Uterus (tissue), 3 donors: ENCODE measurements at regions not wholly inside any gene's neighbourhood (a gene's known extent, or its start where the extent isn't known, plus 50 kb on each side); places are given as distances from the start of the nearest gene placed in this dataset.
"Not testable (repeated sequence)": the region's sequence is repeated elsewhere in the genome, so short reads cannot be mapped to it uniquely, and the experiment has no call there.

Experiments
- DNase-seq, 2 donors: peaks; one replicate each; pipeline ENCODE4 v3.0.0-alpha.2; 2019 to 2020
- H3K27ac ChIP-seq, 2 donors: fragments of 200-600 bp; sonication (generic); 1 replicate in 1 of 2; 2 replicates in 1 of 2; pipeline ENCODE4 v1.5.1; 2016 to 2018
- H3K27me3 ChIP-seq, 2 donors: fragments of 200-600 bp; sonication (generic); one replicate each; pipeline ENCODE4 v1.5.1; 2018 to 2019; ENCODE audit warnings: control low read depth in 1 of 2
- H3K36me3 ChIP-seq, 2 donors: fragments of 200-600 bp; sonication (generic); one replicate each; pipeline ENCODE4 v1.5.1; 2019; ENCODE audit warnings: control low read depth in 1 of 2
- H3K4me1 ChIP-seq, 2 donors: fragments of 200-600 bp; sonication (generic); one replicate each; pipeline ENCODE4 v1.5.1; 2018 to 2019; ENCODE audit warnings: control low read depth in 1 of 2
- H3K4me3 ChIP-seq, 2 donors: fragments of 200-600 bp; sonication (generic); 1 replicate in 1 of 2; 2 replicates in 1 of 2; pipeline ENCODE4 v1.5.1; 2018 to 2019; ENCODE audit warnings: mild to moderate bottlenecking in 1 of 2
- H3K9me3 ChIP-seq, 2 donors: fragments of 200-600 bp; sonication (generic); one replicate each; pipeline ENCODE4 v1.5.1; 2019; ENCODE audit warnings: control low read depth in 1 of 2
- POLR2A ChIP-seq, 2 donors: fragments of 450-650 bp; IDR thresholded peaks; one replicate each; pipeline ENCODE4 v1.6.1; 2016; ENCODE audit warnings: antibody characterized with exemption in 2 of 2, mild to moderate bottlenecking in 1 of 2, moderate library complexity in 1 of 2
- intact Hi-C: fragments of 100-400 bp; cut with DNase I; formaldehyde crosslinking; loops from one replicate; pipeline ENCODE4 v1.15.1; 2023; ENCODE audit warnings: low total_unique reads
- TF ChIP-seq, protein P1 (sequence below), 4 experiments: fragments of 200-600 bp in 2 of 4; fragments of 450-650 bp in 2 of 4; sonication (generic) in 2 of 4; IDR thresholded peaks; one replicate each; pipeline ENCODE4 v1.5.1; 2016 to 2019; ENCODE audit warnings: antibody characterized with exemption in 4 of 4, mild to moderate bottlenecking in 2 of 4, moderate library complexity in 1 of 4
- donor health status: DM: yes; HTN: yes; CAD: no.

GRCh38 chr1:106378261-106378660 lies 678.2 kb upstream of the PRMT6 start:
- H3K9me3 ChIP-seq, result no peaks in the 10 kb centered on the region
- H3K36me3 ChIP-seq, result no peaks in the 10 kb centered on the region
- intact Hi-C loops, result no loop called here
- no peaks in the 10 kb centered on the region for H3K4me1 ChIP-seq
- H3K4me3 ChIP-seq, result no peak overlapping the region
- H3K27me3 ChIP-seq, result no peaks in the 10 kb centered on the region
- no peak for DNase-seq
- TF ChIP-seq, protein P1, sequence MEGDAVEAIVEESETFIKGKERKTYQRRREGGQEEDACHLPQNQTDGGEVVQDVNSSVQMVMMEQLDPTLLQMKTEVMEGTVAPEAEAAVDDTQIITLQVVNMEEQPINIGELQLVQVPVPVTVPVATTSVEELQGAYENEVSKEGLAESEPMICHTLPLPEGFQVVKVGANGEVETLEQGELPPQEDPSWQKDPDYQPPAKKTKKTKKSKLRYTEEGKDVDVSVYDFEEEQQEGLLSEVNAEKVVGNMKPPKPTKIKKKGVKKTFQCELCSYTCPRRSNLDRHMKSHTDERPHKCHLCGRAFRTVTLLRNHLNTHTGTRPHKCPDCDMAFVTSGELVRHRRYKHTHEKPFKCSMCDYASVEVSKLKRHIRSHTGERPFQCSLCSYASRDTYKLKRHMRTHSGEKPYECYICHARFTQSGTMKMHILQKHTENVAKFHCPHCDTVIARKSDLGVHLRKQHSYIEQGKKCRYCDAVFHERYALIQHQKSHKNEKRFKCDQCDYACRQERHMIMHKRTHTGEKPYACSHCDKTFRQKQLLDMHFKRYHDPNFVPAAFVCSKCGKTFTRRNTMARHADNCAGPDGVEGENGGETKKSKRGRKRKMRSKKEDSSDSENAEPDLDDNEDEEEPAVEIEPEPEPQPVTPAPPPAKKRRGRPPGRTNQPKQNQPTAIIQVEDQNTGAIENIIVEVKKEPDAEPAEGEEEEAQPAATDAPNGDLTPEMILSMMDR (IDR thresholded peaks at IDR 0.05), result no peak
- TF ChIP-seq POLR2A (IDR thresholded peaks at IDR 0.05), result no peak
- H3K27ac ChIP-seq, result no peak overlapping the region

- no peaks in the 10 kb centered on the region for H3K27me3 ChIP-seq
- no peak for TF ChIP-seq POLR2A (IDR thresholded peaks at IDR 0.05)
- TF ChIP-seq, protein P1 (IDR thresholded peaks at IDR 0.05), result no peak
Measured at GRCh38 chr1:106380772-106381171, 675.7 kb upstream of the PRMT6 start.

DNA sequence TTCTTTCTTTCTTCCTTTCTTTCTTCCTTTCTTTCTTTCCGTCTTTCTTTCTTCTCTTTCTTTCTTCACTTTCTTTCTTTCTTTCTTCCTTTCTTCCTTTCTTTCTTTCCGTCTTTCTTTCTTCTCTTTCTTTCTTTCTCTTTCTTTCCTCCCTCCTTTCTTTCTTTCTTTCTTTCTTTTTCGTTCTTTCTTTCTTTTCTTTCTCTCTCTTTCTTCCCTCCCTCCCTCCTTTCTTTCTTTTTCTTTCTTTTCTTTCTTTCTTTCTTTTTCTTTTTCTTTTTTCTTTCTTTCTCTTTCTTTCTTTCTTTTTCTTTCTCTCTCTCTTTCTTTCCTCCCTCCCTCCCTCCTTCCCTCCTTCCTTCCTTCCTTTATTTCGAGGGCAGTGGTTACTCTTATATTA lies 667.3 kb upstream of the PRMT6 start:
- H3K27me3 ChIP-seq, DNase-seq, H3K4me1 ChIP-seq, H3K4me3 ChIP-seq, H3K9me3 ChIP-seq, H3K27ac ChIP-seq, H3K36me3 ChIP-seq, intact Hi-C loops: not testable (repeated sequence)

More at GRCh38 chr1:106380772-106381171, 675.7 kb upstream of the PRMT6 start:
- Histone ChIP-seq H3K4me3 (no peak overlapping the region), H3K27ac (no peak overlapping the region), H3K36me3 (no peaks in the 10 kb centered on the region), H3K4me1 (no peaks in the 10 kb centered on the region), H3K9me3 (no peaks in the 10 kb centered on the region)
- no peak for DNase-seq
- intact Hi-C loops, result no loop called here

- Histone ChIP-seq H3K4me3 (no peak overlapping the region), H3K36me3 (no peaks in the 10 kb centered on the region), H3K4me1 (no peaks in the 10 kb centered on the region), H3K27ac (no peak overlapping the region), H3K27me3 (no peaks in the 10 kb centered on the region), H3K9me3 (no peaks in the 10 kb centered on the region)
- DNase-seq, result no peak
- intact Hi-C loops, result no loop called here
- TF ChIP-seq, protein P1 (IDR thresholded peaks at IDR 0.05), result no peak
- TF ChIP-seq POLR2A (IDR thresholded peaks at IDR 0.05), result no peak
Measured at GRCh38 chr1:106393046-106393445, 663.4 kb upstream of the PRMT6 start.

DNA sequence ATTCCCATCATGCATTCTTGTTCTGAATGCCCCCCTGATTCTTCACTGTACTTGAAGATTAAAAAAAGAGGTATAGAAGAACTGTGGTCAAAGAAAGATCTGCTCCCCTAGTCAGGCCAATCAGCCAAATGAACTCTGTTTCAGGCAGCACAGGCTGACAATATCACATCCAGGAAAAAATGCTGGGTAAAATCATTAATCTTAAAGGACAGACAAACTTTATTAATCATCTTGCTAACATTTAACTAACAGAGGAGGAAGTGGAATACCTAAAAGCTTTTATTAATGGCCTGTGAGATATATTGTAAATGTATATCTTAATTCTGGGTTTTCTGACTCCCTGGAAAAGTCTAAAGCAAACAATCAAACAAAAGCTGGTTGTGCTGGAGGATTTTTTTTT lies 660.5 kb upstream of the PRMT6 start:
- DNase-seq, result no peak
- no peaks in the 10 kb centered on the region for H3K36me3 ChIP-seq

More for the DNA sequence above, 660.5 kb upstream of the PRMT6 start:
- intact Hi-C loops, result no loop called here
- no peak overlapping the region for H3K27ac ChIP-seq
- no peaks in the 10 kb centered on the region for H3K4me1 ChIP-seq
- H3K27me3 ChIP-seq, result no peaks in the 10 kb centered on the region
- TF ChIP-seq, protein P1 (IDR thresholded peaks at IDR 0.05), result no peak
- TF ChIP-seq POLR2A (IDR thresholded peaks at IDR 0.05), result no peak
- H3K4me3 ChIP-seq, result no peak overlapping the region
- no peaks in the 10 kb centered on the region for H3K9me3 ChIP-seq
